HCT116 (cell line): ENCODE measurements at regions not wholly inside any gene's neighbourhood (a gene's known extent, or its start where the extent isn't known, plus 50 kb on each side); places are given as distances from the start of the nearest gene placed in this dataset.

Experiments
- EZH2phosphoT487 ChIP-seq: fragments of 200-600 bp; IDR thresholded peaks from 2 replicates; pipeline ENCODE4 v1.6.1; 2018; ENCODE audit warnings: antibody characterized with exemption, borderline replicate concordance
- POLR2A ChIP-seq: IDR thresholded peaks from 2 replicates; pipeline ENCODE4 v1.7.0; 2011; ENCODE audit warnings: borderline replicate concordance; ENCODE audit not compliant: insufficient read depth, insufficient read length; ENCODE audit errors: extremely low read depth
- POLR2AphosphoS5 ChIP-seq: IDR thresholded peaks from 2 replicates; pipeline ENCODE4 v1.6.1; 2011; ENCODE audit warnings: mild to moderate bottlenecking, low read depth, low read length, moderate library complexity
- SP1 ChIP-seq: IDR thresholded peaks from 2 replicates; pipeline ENCODE4 v1.6.1; 2012; ENCODE audit warnings: low read depth
- SRF ChIP-seq: IDR thresholded peaks from 2 replicates; pipeline ENCODE4 v1.6.1; 2012; ENCODE audit warnings: low read depth
- ZNF274 ChIP-seq: fragments of 200-500 bp; sonication (Bioruptor generic); IDR thresholded peaks from 2 replicates; pipeline ENCODE4 v1.6.1; 2014; ENCODE audit warnings: mild to moderate bottlenecking, low read depth, low read length, inconsistent platforms
- TF ChIP-seq, protein P1 (sequence below), 3 experiments: fragments of 200-600 bp in 1 of 3; sonication (generic) in 1 of 3; IDR thresholded peaks in 2 of 3; conservative IDR thresholded peaks in 1 of 3; 2 replicates each; pipeline ENCODE4 v1.5.1; 2012 to 2017; ENCODE audit warnings: low read depth in 2 of 3, low read length in 2 of 3, antibody characterized with exemption in 1 of 3, borderline replicate concordance in 1 of 3, control low read depth in 1 of 3, mild to moderate bottlenecking in 1 of 3, mixed read lengths in 1 of 3, mixed run types in 1 of 3, moderate library complexity in 1 of 3; ENCODE audit not compliant: insufficient read depth in 1 of 3
- TF ChIP-seq, protein P2 (sequence below): IDR thresholded peaks from 2 replicates; pipeline ENCODE4 v1.6.1; 2012
- TF ChIP-seq, protein P3 (sequence below): IDR thresholded peaks from 2 replicates; pipeline ENCODE4 v1.6.1; 2012; ENCODE audit warnings: low read depth
- TF ChIP-seq, protein P4 (sequence below): IDR thresholded peaks from 2 replicates; pipeline ENCODE4 v1.6.1; 2012

DNA sequence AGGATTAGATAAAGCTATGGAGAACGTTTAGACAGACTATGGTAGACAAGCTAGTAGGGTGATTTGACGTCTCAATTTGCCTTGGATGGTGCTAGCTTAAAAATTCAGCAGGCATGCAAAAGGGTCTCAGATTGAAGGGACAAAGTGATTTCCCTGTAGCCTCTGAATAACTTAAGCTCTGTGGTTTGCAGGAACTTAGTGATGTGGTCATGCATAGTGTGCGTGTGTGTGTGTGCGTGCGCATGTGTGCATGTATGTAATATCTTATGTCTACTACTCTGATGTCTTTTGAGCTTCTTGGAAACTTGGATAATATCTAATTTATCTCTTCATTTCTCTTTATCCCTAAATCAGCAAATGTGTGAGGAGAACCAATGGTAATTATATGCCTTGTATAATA is 183.6 kb upstream of the TNC start:
- TF ChIP-seq, protein P1, sequence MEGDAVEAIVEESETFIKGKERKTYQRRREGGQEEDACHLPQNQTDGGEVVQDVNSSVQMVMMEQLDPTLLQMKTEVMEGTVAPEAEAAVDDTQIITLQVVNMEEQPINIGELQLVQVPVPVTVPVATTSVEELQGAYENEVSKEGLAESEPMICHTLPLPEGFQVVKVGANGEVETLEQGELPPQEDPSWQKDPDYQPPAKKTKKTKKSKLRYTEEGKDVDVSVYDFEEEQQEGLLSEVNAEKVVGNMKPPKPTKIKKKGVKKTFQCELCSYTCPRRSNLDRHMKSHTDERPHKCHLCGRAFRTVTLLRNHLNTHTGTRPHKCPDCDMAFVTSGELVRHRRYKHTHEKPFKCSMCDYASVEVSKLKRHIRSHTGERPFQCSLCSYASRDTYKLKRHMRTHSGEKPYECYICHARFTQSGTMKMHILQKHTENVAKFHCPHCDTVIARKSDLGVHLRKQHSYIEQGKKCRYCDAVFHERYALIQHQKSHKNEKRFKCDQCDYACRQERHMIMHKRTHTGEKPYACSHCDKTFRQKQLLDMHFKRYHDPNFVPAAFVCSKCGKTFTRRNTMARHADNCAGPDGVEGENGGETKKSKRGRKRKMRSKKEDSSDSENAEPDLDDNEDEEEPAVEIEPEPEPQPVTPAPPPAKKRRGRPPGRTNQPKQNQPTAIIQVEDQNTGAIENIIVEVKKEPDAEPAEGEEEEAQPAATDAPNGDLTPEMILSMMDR (IDR thresholded peaks at IDR 0.05 in 2 of 3, conservative IDR thresholded peaks at IDR 0.05 in 1 of 3; ENCODE audit: borderline replicate concordance in 1 of 3, insufficient read depth in 1 of 3, low read depth in 2 of 3, low read length in 2 of 3): no peak
- TF ChIP-seq POLR2A (no peak), ZNF274 (no peak), SRF (no peak), EZH2phosphoT487 (no peak), SP1 (no peak), POLR2AphosphoS5 (no peak)
- TF ChIP-seq, protein P2, sequence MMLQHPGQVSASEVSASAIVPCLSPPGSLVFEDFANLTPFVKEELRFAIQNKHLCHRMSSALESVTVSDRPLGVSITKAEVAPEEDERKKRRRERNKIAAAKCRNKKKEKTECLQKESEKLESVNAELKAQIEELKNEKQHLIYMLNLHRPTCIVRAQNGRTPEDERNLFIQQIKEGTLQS: no peak
- TF ChIP-seq, protein P3, sequence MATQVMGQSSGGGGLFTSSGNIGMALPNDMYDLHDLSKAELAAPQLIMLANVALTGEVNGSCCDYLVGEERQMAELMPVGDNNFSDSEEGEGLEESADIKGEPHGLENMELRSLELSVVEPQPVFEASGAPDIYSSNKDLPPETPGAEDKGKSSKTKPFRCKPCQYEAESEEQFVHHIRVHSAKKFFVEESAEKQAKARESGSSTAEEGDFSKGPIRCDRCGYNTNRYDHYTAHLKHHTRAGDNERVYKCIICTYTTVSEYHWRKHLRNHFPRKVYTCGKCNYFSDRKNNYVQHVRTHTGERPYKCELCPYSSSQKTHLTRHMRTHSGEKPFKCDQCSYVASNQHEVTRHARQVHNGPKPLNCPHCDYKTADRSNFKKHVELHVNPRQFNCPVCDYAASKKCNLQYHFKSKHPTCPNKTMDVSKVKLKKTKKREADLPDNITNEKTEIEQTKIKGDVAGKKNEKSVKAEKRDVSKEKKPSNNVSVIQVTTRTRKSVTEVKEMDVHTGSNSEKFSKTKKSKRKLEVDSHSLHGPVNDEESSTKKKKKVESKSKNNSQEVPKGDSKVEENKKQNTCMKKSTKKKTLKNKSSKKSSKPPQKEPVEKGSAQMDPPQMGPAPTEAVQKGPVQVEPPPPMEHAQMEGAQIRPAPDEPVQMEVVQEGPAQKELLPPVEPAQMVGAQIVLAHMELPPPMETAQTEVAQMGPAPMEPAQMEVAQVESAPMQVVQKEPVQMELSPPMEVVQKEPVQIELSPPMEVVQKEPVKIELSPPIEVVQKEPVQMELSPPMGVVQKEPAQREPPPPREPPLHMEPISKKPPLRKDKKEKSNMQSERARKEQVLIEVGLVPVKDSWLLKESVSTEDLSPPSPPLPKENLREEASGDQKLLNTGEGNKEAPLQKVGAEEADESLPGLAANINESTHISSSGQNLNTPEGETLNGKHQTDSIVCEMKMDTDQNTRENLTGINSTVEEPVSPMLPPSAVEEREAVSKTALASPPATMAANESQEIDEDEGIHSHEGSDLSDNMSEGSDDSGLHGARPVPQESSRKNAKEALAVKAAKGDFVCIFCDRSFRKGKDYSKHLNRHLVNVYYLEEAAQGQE: no peak
- TF ChIP-seq, protein P4, sequence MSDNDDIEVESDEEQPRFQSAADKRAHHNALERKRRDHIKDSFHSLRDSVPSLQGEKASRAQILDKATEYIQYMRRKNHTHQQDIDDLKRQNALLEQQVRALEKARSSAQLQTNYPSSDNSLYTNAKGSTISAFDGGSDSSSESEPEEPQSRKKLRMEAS: no peak
